Right ventricle myocardium inferior (tissue), 1 donor: ENCODE measurements at regions not wholly inside any gene's neighbourhood (a gene's known extent, or its start where the extent isn't known, plus 50 kb on each side); places are given as distances from the start of the nearest gene placed in this dataset.
"Not testable (repeated sequence)": the region's sequence is repeated elsewhere in the genome, so short reads cannot be mapped to it uniquely, and the experiment has no call there.

ENCODE experiments used
- ATAC-seq: fragments of 200-7000 bp; cut with Tn5 transposase; one replicate; pipeline ENCODE4 v1.9.1; 2020; ENCODE audit warnings: mild to moderate bottlenecking, moderate library complexity
- DNase-seq: peaks from one replicate; pipeline ENCODE4 v3.0.0; 2021; ENCODE audit errors: missing footprints
- intact Hi-C: fragments of 100-400 bp; cut with DNase I; formaldehyde crosslinking; loops from one replicate; pipeline ENCODE4 v1.11.0; 2022
- donor health status: DM: no; HTN: yes; CAD: no; lungs with severe emphysema.

- intact Hi-C loops = no loop called here
- ATAC-seq (no peak), DNase-seq (no peak)
Observed at GRCh38 chr11:23924226-23924625, 572.6 kb upstream of the LUZP2 start.

DNA sequence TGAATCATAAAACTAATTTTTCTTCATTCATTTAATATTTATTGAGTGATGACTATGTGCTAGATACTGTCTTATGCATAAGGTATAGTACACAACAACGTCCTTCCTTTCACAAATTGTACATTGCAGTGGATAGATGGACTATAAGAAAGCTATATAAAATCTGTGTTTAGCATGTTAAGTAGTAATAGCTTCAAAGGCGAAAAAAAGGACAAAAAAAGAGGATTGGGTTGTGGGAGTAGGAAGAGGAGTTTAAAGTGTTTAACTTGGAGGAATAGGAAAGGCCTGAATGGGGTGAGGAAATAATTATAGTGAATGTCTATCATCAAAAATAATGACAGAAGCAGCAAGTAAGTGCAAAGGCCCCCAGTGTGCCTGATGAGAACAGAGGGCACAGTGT, 565.4 kb upstream of the LUZP2 start:
- ATAC-seq = no peak
- intact Hi-C loops = no loop called here
- no peak for DNase-seq

- DNase-seq (no peak), ATAC-seq (no peak)
- intact Hi-C loops = no loop called here
Observed at GRCh38 chr11:23932485-23932898, 564.4 kb upstream of the LUZP2 start.

DNA sequence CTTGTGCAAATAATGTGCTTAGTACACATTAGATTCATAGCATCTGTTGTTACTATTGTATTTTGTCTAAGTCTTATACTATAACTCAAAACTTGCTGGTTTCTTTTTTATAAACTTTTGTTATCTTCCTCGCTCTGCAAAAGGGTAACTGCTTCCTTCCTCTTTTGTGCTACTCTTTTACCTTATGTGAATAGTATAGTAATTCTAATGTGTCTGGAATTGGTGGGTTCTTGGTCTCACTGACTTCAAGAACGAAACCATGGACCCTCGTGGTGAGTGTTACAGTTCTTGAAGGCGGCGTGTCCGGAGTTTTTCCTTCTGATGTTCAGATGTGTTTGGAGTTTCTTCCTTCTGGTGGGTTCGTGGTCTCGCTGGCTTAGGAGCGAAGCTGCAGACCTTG, 563.1 kb upstream of the LUZP2 start:
- DNase-seq (no peak), ATAC-seq (no peak)
- intact Hi-C loops = no loop called here

DNA sequence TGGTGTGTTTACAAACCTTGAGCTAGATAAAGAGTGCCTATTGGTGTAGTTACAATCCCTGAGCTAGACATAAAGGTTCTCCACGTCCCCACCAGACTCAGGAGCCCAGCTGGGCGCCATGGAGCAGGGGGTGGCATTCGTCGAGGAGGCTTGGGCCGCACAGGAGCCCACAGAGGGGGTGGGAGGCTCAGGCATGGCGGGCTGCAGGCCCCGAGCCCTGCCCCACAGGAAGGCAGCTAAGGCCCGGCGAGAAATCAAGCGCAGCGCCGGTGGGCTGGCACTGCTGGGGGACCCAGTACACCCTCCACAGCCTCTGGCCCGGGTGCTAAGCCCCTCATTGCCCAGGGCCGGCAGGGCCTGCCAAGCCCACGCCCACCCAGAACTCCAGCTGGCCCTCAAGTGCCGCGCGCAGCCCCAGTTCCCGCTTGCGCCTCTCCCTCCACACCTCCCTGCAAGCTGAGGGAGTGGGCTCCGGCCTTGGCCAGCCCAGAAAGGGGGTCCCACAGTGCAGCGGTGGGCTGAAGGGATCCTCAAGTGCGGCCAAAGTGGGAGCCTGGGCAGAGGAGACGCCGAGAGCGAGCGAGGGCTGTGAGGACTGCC, 562.1 kb upstream of the LUZP2 start:
- ATAC-seq, intact Hi-C loops, DNase-seq: not testable (repeated sequence)

DNA sequence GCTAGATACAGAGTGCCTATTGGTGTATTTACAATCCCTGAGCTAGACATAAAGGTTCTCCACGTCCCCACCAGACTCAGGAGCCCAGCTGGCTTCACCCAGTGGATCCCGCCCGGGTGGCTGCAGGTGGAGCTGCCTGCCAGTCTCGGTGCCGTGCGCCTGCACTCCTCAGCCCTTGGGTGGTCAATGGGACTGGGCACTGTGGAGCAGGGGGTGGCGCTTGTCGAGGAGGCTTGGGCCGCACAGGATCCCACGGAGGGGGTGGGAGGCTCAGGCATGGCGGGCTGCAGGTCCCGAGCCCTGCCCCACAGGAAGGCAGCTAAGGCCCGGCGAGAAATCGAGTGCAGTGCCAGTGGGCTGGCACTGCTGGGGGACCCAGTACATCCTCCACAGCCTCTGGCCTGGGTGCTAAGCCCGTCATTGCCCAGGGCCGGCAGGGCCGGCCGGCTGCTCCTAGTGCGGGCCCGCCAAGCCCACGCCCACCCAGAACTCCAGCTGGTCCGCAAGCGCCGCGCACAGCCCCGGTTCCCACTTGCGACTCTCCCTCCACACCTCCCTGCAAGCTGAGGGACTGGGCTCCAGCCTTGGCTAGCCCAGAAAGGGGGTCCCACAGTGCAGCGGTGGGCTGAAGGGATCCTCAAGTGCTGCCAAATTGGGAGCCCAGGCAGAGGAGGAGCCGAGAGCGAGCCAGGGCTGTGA, 554.6 kb upstream of the LUZP2 start:
- DNase-seq, ATAC-seq, intact Hi-C loops: not testable (repeated sequence)

DNA sequence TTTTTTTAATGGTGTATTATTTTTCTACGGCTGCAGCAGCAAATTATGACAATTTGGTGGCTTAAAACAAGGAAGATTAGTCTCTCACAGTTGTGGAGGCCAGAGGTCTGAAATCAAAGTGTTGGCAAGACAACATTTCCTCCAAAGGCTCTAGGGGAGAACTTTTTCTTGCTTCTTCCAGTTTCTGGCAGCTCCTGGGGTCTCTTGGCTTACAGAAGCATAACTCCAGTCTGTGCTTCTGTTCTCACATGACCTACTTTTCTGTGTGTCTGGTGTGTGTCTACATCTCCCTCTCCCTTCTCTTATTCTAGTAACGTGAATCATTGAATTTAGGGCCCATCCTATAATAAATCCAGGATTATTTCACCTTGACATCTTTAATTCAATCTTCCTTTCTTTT, 551.9 kb upstream of the LUZP2 start:
- intact Hi-C loops = no loop called here
- no peak for DNase-seq
- ATAC-seq = peak; percentile 64

- DNase-seq = no peak
- intact Hi-C loops = no loop called here
- no peak for ATAC-seq
Observed at GRCh38 chr11:23947883-23948282, 549.0 kb upstream of the LUZP2 start.

DNA sequence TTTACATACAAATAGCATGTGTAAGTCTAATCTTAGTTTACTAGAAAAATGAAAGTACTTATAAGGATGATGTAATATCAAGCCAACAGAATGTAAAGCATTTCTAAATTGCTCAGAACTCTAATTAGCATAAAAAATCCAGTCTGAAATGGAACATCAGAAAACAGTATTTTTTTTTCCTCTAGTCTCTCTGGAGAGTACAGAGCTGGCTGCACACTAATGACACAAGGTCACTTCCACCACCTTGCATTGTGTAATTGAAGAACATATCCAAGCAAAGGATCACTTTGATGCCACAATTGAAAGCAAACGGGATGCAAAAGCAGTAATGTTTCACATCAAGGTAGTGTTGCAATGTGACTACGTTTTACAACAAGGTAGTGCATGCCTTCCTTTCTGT, 548.0 kb upstream of the LUZP2 start:
- no peak for DNase-seq
- no peak for ATAC-seq
- intact Hi-C loops = no loop called here

DNA sequence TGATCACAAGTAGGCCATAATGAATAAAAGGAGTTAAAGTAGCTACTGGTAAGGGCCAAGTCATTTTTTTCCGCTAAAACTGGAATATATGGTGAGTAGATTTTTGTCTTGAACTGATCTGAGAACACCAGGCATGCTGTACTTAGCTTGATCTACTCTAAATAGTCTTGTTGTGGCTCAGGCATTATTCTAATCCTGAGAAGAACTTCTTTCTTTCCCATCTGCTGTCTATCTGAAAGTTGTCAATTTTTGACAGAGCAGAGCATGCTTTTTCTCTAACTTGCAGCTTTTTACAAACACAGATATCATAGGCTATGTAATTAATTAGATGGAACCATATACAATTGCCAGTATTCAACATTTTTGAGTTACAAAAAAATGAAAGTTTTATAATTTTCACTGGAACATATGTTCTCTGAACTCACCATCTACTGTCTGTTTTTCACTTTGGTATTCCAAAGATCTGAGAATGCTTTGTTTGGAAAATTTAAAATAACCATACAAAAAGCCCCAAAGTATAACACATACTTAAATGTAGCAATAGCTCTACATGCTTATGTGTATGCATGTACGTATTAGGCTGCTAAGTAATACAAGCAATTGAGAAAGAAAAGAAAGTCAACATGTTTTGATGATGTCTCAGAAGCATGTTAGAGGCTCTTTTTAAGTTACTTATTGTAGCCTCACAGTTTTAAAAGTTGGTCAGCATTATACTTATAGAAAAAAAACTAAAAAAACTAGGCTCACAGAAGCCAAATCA, 542.7 kb upstream of the LUZP2 start:
- no peak for ATAC-seq
- intact Hi-C loops = no loop called here
- DNase-seq = no peak

GRCh38 chr11:23954730-23955129, 542.1 kb upstream of the LUZP2 start:
- DNase-seq = no peak
- intact Hi-C loops = no loop called here
- no peak for ATAC-seq

GRCh38 chr11:23956586-23956985, 540.3 kb upstream of the LUZP2 start:
- intact Hi-C loops = no loop called here

GRCh38 chr11:23957314-23957713, 539.5 kb upstream of the LUZP2 start:
- DNase-seq = no peak
- intact Hi-C loops = no loop called here
- no peak for ATAC-seq

More at GRCh38 chr11:23956586-23956985, 540.3 kb upstream of the LUZP2 start:
- DNase-seq = no peak
- ATAC-seq = no peak

GRCh38 chr11:23959462-23959861, 537.4 kb upstream of the LUZP2 start:
- intact Hi-C loops = no loop called here
- ATAC-seq (no peak), DNase-seq (no peak)

DNA sequence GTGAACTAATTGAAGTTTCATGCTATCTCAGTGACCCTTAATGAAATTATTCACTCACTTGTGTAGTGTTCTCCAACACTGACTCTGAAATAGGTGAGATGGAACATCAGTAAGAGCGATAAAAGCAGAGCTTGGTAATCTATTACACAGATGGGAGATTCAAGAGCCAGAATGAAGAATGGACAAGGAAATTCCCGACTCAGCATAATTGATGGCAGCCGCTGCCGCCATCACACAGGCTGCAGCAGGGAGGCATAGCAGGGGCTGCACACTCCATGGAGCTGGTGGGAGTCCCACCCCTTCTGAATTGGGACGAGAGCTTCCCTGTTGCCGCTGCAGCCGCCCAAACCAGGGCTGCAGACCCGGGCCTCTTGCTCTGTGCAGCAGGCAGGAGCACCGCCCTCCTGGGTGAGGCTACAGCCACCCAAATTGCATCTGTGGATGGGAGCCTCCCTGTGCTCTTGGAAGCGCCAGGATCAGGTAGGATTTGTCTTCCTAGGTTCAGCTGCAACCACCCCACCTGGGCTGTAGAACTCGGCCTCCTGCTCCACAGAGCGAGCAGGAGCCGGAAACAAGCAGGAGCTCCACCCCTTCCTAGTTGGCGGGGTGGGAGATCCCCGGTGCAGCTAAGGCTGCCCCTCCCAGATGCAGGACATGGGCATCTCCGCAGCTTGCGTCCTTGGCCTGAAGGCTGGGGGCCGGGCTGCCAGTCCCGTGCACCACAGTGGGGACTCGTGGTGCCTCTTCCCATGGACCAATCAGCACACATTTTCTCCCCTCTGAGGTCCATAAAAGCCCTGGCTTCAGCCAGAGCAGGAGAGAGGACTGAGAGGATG, 535.1 kb upstream of the LUZP2 start:
- no peak for DNase-seq
- intact Hi-C loops = no loop called here
- no peak for ATAC-seq

DNA sequence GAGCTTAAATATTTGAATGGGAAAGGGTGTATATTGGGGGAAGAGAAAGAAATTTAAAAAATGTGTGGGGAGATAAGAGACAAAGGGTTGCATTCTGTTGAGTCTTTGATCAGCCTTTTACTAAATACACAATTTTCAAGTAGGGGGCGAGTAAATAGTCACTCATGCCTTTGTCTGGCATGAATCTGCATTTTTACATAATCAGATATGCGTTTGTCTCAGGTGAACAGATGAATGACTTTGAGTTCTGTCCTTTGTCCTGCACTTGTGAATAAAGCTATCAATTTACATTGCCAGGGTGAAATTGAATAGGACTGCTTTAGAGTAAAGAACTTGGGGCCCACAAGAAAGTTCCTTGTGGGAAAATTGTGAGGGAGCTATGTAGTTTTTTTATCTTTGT, 523.6 kb upstream of the LUZP2 start:
- DNase-seq (no peak), ATAC-seq (no peak)
- intact Hi-C loops = no loop called here

- ATAC-seq (no peak), DNase-seq (no peak)
- intact Hi-C loops = no loop called here
Observed at GRCh38 chr11:23974051-23974450, 522.8 kb upstream of the LUZP2 start.

DNA sequence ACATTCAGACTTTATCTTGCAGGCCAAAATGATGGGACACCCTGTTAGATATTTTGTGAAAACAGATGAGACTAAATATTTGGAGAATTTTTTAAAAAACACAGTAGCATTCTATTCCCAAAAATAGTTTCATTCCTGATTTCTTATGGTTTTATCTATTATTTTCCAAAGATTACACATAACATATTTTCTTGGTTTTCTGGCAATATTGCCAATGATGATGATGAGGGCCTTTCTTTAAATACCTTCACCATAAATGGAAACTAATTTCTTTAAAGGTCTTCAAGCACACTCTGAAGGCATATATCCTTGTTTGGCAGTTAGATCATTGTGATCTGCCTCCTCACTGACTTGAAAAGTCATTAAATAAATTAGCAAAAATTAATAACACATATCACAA, 522.3 kb upstream of the LUZP2 start:
- ATAC-seq = no peak
- DNase-seq = no peak
- intact Hi-C loops = no loop called here

- intact Hi-C loops = no loop called here
- no peak for ATAC-seq
Observed at GRCh38 chr11:23976426-23976825, 520.4 kb upstream of the LUZP2 start.

More at GRCh38 chr11:23976426-23976825, 520.4 kb upstream of the LUZP2 start:
- no peak for DNase-seq
